Keratinocyte (primary cell): ENCODE measurements at regions not wholly inside any gene's neighbourhood (a gene's known extent, or its start where the extent isn't known, plus 50 kb on each side); places are given as distances from the start of the nearest gene placed in this dataset.

ENCODE experiments used
- DNase-seq: peaks from one replicate; pipeline ENCODE4 v3.0.0-alpha.2; 2011; ENCODE audit warnings: low read depth, missing footprints, low spot score
- FAIRE-seq: peaks from 2 replicates; lab custom pipeline; 2011; peaks lifted over from hg19 to GRCh38; lab: Jason Lieb, UNC
- H2AFZ ChIP-seq: 2 replicates; pipeline ENCODE4 v1.6.0; 2012; ENCODE audit warnings: low read length, control low read depth, inconsistent platforms; ENCODE audit not compliant: control insufficient read depth
- H3K27ac ChIP-seq: 2 replicates; pipeline ENCODE4 v1.5.1; 2011; ENCODE audit warnings: low read length; ENCODE audit not compliant: control insufficient read depth, insufficient read depth
- H3K27me3 ChIP-seq: 3 replicates; pipeline ENCODE4 v1.6.0; 2011; ENCODE audit warnings: low read length; ENCODE audit not compliant: control insufficient read depth, insufficient read depth; ENCODE audit errors: extremely low read depth
- H3K36me3 ChIP-seq, 2 experiments: 2 replicates in 1 of 2; 3 replicates in 1 of 2; pipeline ENCODE4 v1.5.1; 2011; ENCODE audit warnings: low read length in 2 of 2, mild to moderate bottlenecking in 1 of 2; ENCODE audit not compliant: control insufficient read depth in 2 of 2, insufficient read depth in 2 of 2; ENCODE audit errors: extremely low read depth in 1 of 2
- H3K4me1 ChIP-seq: 3 replicates; pipeline ENCODE4 v1.5.1; 2011; ENCODE audit warnings: low read length; ENCODE audit not compliant: control insufficient read depth, insufficient read depth; ENCODE audit errors: extremely low read depth
- H3K4me2 ChIP-seq: 3 replicates; pipeline ENCODE4 v1.6.0; 2011; ENCODE audit warnings: low read depth, low read length; ENCODE audit not compliant: control insufficient read depth, insufficient read depth; ENCODE audit errors: extremely low read depth
- H3K4me3 ChIP-seq, 3 experiments: fragments of 200-600 bp in 1 of 3; sonication (generic) in 1 of 3; 2 replicates in 2 of 3; 3 replicates in 1 of 3; pipeline ENCODE4 v1.5.1; 2011 to 2016; ENCODE audit warnings: low read length in 3 of 3, mild to moderate bottlenecking in 3 of 3, control low read depth in 2 of 3, inconsistent platforms in 1 of 3, low read depth in 1 of 3, mixed read lengths in 1 of 3, mixed run types in 1 of 3, moderate library complexity in 1 of 3; ENCODE audit not compliant: control insufficient read depth in 2 of 3, insufficient read depth in 2 of 3; ENCODE audit errors: extremely low read depth in 1 of 3
- H3K79me2 ChIP-seq: 2 replicates; pipeline ENCODE4 v1.6.0; 2012; ENCODE audit warnings: low read length; ENCODE audit not compliant: control insufficient read depth, insufficient read depth
- H3K9ac ChIP-seq: 3 replicates; pipeline ENCODE4 v1.6.0; 2011; ENCODE audit warnings: low read length; ENCODE audit not compliant: control insufficient read depth, insufficient read depth; ENCODE audit errors: extremely low read depth
- H3K9me1 ChIP-seq: 3 replicates; pipeline ENCODE4 v1.6.0; 2011; ENCODE audit warnings: low read length; ENCODE audit not compliant: control insufficient read depth, insufficient read depth; ENCODE audit errors: extremely low read depth
- H3K9me3 ChIP-seq: 2 replicates; pipeline ENCODE4 v1.5.1; 2012; ENCODE audit warnings: low read depth, low read length; ENCODE audit not compliant: control insufficient read depth
- H4K20me1 ChIP-seq: 3 replicates; pipeline ENCODE4 v1.6.0; 2011; ENCODE audit warnings: low read length; ENCODE audit not compliant: control insufficient read depth, insufficient read depth; ENCODE audit errors: extremely low read depth
- EZH2 ChIP-seq: IDR thresholded peaks from one replicate; pipeline ENCODE4 v1.6.1; 2012; ENCODE audit warnings: inconsistent platforms, mild to moderate bottlenecking, low read length, moderate library complexity
- dilution Hi-C: fragments of 300-500 bp; cut with MboI; formaldehyde crosslinking; loops from one replicate; pipeline ENCODE4 v1.7.0; 2020; ENCODE audit warnings: low sequenced_read_pairs; ENCODE audit not compliant: extremely low pct_ligation_motif_present
- TF ChIP-seq, protein P1 (sequence below), 3 experiments: IDR thresholded peaks in 1 of 3; conservative IDR thresholded peaks in 1 of 3; optimal IDR thresholded peaks in 1 of 3; 2 replicates in 2 of 3; 3 replicates in 1 of 3; pipeline versions ENCODE3 to v1.5.1; 2011; ENCODE audit warnings: low read length in 3 of 3, mild to moderate bottlenecking in 3 of 3, moderate library complexity in 2 of 3, control low read depth in 1 of 3, inconsistent platforms in 1 of 3; ENCODE audit not compliant: insufficient read depth in 2 of 3; ENCODE audit errors: extremely low read depth in 1 of 3

DNA sequence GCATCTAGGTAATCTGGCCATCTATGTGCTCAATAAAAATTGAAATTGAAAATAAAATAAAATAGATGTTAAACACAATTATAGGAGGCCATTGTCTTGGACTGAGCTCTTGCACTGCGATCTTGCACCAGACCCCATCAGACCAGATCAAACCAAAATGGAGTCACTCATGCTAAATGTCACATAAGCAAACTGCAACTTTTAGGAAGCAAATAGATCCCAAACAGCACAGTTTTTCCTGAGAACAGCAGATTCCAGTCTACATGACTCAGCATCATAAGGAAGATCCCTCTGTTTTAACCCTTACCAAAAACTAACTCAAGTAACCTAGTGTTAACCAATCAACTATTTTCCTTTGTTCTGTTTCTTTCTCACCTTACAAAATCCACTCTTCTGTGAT, 57.7 kb upstream of the LRP1B start:
- H3K4me3 ChIP-seq, result no peak overlapping the region
- TF ChIP-seq, protein P1, sequence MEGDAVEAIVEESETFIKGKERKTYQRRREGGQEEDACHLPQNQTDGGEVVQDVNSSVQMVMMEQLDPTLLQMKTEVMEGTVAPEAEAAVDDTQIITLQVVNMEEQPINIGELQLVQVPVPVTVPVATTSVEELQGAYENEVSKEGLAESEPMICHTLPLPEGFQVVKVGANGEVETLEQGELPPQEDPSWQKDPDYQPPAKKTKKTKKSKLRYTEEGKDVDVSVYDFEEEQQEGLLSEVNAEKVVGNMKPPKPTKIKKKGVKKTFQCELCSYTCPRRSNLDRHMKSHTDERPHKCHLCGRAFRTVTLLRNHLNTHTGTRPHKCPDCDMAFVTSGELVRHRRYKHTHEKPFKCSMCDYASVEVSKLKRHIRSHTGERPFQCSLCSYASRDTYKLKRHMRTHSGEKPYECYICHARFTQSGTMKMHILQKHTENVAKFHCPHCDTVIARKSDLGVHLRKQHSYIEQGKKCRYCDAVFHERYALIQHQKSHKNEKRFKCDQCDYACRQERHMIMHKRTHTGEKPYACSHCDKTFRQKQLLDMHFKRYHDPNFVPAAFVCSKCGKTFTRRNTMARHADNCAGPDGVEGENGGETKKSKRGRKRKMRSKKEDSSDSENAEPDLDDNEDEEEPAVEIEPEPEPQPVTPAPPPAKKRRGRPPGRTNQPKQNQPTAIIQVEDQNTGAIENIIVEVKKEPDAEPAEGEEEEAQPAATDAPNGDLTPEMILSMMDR (optimal IDR thresholded peaks at IDR 0.05 in 1 of 3, IDR thresholded peaks at IDR 0.05 in 1 of 3, conservative IDR thresholded peaks at IDR 0.05 in 1 of 3; ENCODE audit: extremely low read depth in 1 of 3, insufficient read depth in 2 of 3, low read length in 3 of 3), result no peak
- no peak for TF ChIP-seq EZH2
- H2AFZ ChIP-seq, result peak overlapping the region; percentile 20
- no peaks in the 10 kb centered on the region for H3K36me3 ChIP-seq
- no peaks in the 10 kb centered on the region for H3K9me3 ChIP-seq
- H3K79me2 ChIP-seq, result no peaks in the 10 kb centered on the region
- H3K9me1 ChIP-seq, result no peaks in the 10 kb centered on the region
- no peaks in the 10 kb centered on the region for H4K20me1 ChIP-seq
- no peak overlapping the region for H3K9ac ChIP-seq
- dilution Hi-C loops, result no loop called here
- no peaks in the 10 kb centered on the region for H3K27me3 ChIP-seq
- FAIRE-seq (no peak), DNase-seq (no peak)
- H3K4me2 ChIP-seq, result no peak overlapping the region
- no peak overlapping the region for H3K27ac ChIP-seq
- peaks cover 6% of the 10 kb centered on the region for H3K4me1 ChIP-seq

GRCh38 chr2:142180820-142181533, 50.2 kb upstream of the LRP1B start:
- Histone ChIP-seq H3K4me3 (no peak overlapping the region), H3K9me3 (no peaks in the 10 kb centered on the region), H3K4me1 (peaks cover 4% of the 10 kb centered on the region), H4K20me1 (no peaks in the 10 kb centered on the region), H3K27ac (no peak overlapping the region), H2AFZ (peak overlapping the region; percentile 34), H3K9me1 (no peaks in the 10 kb centered on the region), H3K27me3 (no peaks in the 10 kb centered on the region), H3K9ac (no peak overlapping the region), H3K79me2 (no peaks in the 10 kb centered on the region), H3K4me2 (no peak overlapping the region), H3K36me3 (no peaks in the 10 kb centered on the region)
- FAIRE-seq (no peak), DNase-seq (no peak)
- no peak for TF ChIP-seq EZH2
- TF ChIP-seq, protein P1 (optimal IDR thresholded peaks at IDR 0.05 in 1 of 3, IDR thresholded peaks at IDR 0.05 in 1 of 3, conservative IDR thresholded peaks at IDR 0.05 in 1 of 3; ENCODE audit: extremely low read depth in 1 of 3, insufficient read depth in 2 of 3, low read length in 3 of 3), result peak; percentile 55 to 75 (median 74)
- dilution Hi-C loops, result no loop called here
